ENCODE measurements at regions not wholly inside any gene's neighbourhood (a gene's known extent, or its start where the extent isn't known, plus 50 kb on each side); places are given as distances from the start of the nearest gene placed in this dataset.
"Not testable (repeated sequence)": the region's sequence is repeated elsewhere in the genome, so short reads cannot be mapped to it uniquely, and the experiment has no call there.

- not testable (repeated sequence) for TF ChIP-seq CTCF, POLR2A (IDR thresholded peaks at IDR 0.05)
Observed at GRCh38 chr15:84533705-84534104, 67.1 kb upstream of the ZSCAN2 start.
